ENCODE measurements at regions not wholly inside any gene's neighbourhood (a gene's known extent, or its start where the extent isn't known, plus 50 kb on each side); places are given as distances from the start of the nearest gene placed in this dataset.

GRCh38 chr4:30341731-30342130 is 378.4 kb upstream of the PCDH7 start:
- no peak for TF ChIP-seq CTCF (IDR thresholded peaks at IDR 0.05)
- TF ChIP-seq POLR2A (IDR thresholded peaks at IDR 0.05): no peak

All from adrenal gland (tissue), 5 donors.